Skeletal muscle tissue (tissue), 3 donors: ENCODE measurements at regions not wholly inside any gene's neighbourhood (a gene's known extent, or its start where the extent isn't known, plus 50 kb on each side); places are given as distances from the start of the nearest gene placed in this dataset.

Experiments
- H3K27ac ChIP-seq: one replicate; pipeline ENCODE4 v1.7.0; 2013; ENCODE audit warnings: mild to moderate bottlenecking, low read depth, low read length, inconsistent platforms
- H3K27me3 ChIP-seq, 3 donors: one replicate each; pipeline ENCODE4 v1.7.0; 2013; ENCODE audit warnings: low read length in 3 of 3; ENCODE audit not compliant: control insufficient read depth in 3 of 3, insufficient read depth in 3 of 3
- H3K36me3 ChIP-seq, 3 donors: one replicate each; pipeline ENCODE4 v1.7.0; 2013; ENCODE audit warnings: low read length in 3 of 3; ENCODE audit not compliant: control insufficient read depth in 3 of 3, insufficient read depth in 3 of 3
- H3K4me1 ChIP-seq, 3 donors: one replicate each; pipeline ENCODE4 v1.7.0; 2013; ENCODE audit warnings: low read length in 3 of 3, mild to moderate bottlenecking in 3 of 3; ENCODE audit not compliant: control insufficient read depth in 3 of 3, insufficient read depth in 3 of 3
- H3K4me3 ChIP-seq, 3 donors: one replicate each; pipeline ENCODE4 v1.7.0; 2013; ENCODE audit warnings: low read length in 3 of 3
- H3K9ac ChIP-seq, 3 donors: one replicate each; pipeline ENCODE4 v1.7.0; 2013; ENCODE audit warnings: low read length in 3 of 3, mild to moderate bottlenecking in 3 of 3, moderate library complexity in 2 of 3, low read depth in 1 of 3
- H3K9me3 ChIP-seq, 3 donors: one replicate each; pipeline ENCODE4 v1.7.0; 2013; ENCODE audit warnings: low read length in 3 of 3; ENCODE audit not compliant: control insufficient read depth in 3 of 3
- donor health status: Osteomylitis.

- H3K4me3 ChIP-seq = no peak overlapping the region
These were observed 2152.9 kb downstream of the ARAP2 start for GRCh38 chr4:34091451-34091850.

DNA sequence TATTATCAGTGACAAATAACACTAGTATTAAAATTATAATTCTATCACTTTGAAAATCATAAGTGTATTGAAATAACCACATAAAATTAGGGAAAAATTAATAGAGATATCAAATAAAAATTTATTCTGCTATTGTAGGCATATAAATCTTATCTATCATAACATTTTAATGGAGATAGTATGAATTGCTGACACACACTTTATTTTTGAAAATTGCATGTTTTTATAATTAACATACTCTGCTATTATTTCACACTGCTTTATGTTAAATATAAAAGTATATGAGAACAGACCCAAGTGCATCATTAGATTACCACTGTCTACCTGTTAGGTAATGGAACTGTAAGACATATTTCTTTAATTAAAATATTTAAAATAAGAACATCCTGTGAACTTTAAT is 2150.2 kb downstream of the ARAP2 start:
- no peaks in the 10 kb centered on the region for H3K4me1 ChIP-seq
- H3K9ac ChIP-seq = no peak overlapping the region
- no peak overlapping the region for H3K4me3 ChIP-seq
- H3K27ac ChIP-seq = no peak overlapping the region
- H3K9me3 ChIP-seq = no peaks in the 10 kb centered on the region
- no peaks in the 10 kb centered on the region for H3K36me3 ChIP-seq
- no peaks in the 10 kb centered on the region for H3K27me3 ChIP-seq

More at GRCh38 chr4:34091451-34091850, 2152.9 kb downstream of the ARAP2 start:
- Histone ChIP-seq H3K36me3 (no peaks in the 10 kb centered on the region), H3K9me3 (no peaks in the 10 kb centered on the region), H3K9ac (no peak overlapping the region), H3K27me3 (no peaks in the 10 kb centered on the region), H3K4me1 (no peaks in the 10 kb centered on the region), H3K27ac (no peak overlapping the region)

GRCh38 chr4:34105311-34105710 is 2139.0 kb downstream of the ARAP2 start:
- H3K9me3 ChIP-seq = no peaks in the 10 kb centered on the region
- H3K9ac ChIP-seq = no peak overlapping the region
- no peaks in the 10 kb centered on the region for H3K4me1 ChIP-seq
- H3K4me3 ChIP-seq = no peak overlapping the region
- H3K36me3 ChIP-seq = no peaks in the 10 kb centered on the region
- H3K27me3 ChIP-seq = no peaks in the 10 kb centered on the region
- no peak overlapping the region for H3K27ac ChIP-seq

GRCh38 chr4:34108391-34108790 is 2135.9 kb downstream of the ARAP2 start:
- no peak overlapping the region for H3K27ac ChIP-seq
- no peaks in the 10 kb centered on the region for H3K36me3 ChIP-seq

DNA sequence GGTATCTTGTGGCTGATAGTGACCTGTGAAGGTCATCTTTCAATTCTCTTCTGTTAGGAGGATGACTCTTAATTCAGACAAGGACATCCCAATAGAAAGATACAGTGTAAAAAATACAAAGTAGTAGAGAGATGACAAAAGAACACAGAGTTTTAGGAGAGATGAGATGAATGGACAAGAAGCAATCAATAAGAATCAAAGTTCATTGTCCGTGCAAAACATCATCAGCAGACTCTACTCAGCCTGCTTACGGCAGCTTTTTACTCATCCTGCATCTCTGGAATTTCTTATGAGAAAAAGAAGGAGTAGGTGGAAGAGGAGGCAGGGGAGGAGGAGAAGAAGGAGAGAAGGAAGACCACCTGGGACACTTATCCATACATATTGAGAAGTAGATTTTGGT is 2131.7 kb downstream of the ARAP2 start:
- Histone ChIP-seq H3K36me3 (no peaks in the 10 kb centered on the region), H3K4me3 (no peak overlapping the region), H3K9ac (no peak overlapping the region), H3K27ac (no peak overlapping the region), H3K9me3 (no peaks in the 10 kb centered on the region), H3K4me1 (no peaks in the 10 kb centered on the region), H3K27me3 (no peaks in the 10 kb centered on the region)

More at GRCh38 chr4:34108391-34108790, 2135.9 kb downstream of the ARAP2 start:
- no peak overlapping the region for H3K4me3 ChIP-seq
- no peaks in the 10 kb centered on the region for H3K4me1 ChIP-seq
- H3K9ac ChIP-seq = no peak overlapping the region
- H3K27me3 ChIP-seq = no peaks in the 10 kb centered on the region
- no peaks in the 10 kb centered on the region for H3K9me3 ChIP-seq

GRCh38 chr4:34138385-34138784 is 2105.9 kb downstream of the ARAP2 start:
- no peak overlapping the region for H3K4me3 ChIP-seq
- H3K4me1 ChIP-seq = no peaks in the 10 kb centered on the region
- no peaks in the 10 kb centered on the region for H3K27me3 ChIP-seq
- H3K9ac ChIP-seq = no peak overlapping the region
- no peaks in the 10 kb centered on the region for H3K36me3 ChIP-seq
- H3K9me3 ChIP-seq = no peaks in the 10 kb centered on the region
- no peak overlapping the region for H3K27ac ChIP-seq

DNA sequence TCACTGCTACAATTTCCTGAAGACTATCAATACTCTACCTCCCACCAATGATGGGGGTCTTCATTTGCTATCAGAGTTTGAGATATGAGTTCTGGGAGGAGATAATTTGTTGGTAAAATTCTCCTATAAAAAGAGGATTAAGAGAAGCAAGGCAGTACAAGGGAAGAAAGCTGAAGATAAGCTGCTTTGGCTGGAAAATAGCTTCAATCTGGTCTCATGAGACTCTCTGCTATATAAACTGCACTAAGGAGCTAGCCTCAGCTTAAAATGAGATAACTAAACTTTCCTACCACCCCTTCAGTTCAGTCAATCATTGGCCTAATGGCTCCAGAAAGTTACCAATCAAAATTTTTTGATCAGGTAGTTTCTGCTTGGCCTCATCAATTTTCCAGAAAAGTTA is 2105.0 kb downstream of the ARAP2 start:
- no peaks in the 10 kb centered on the region for H3K36me3 ChIP-seq
- no peaks in the 10 kb centered on the region for H3K27me3 ChIP-seq
- no peaks in the 10 kb centered on the region for H3K4me1 ChIP-seq
- no peak overlapping the region for H3K9ac ChIP-seq
- H3K9me3 ChIP-seq = no peaks in the 10 kb centered on the region
- H3K4me3 ChIP-seq = no peak overlapping the region
- no peak overlapping the region for H3K27ac ChIP-seq

GRCh38 chr4:34148322-34148908 is 2095.9 kb downstream of the ARAP2 start:
- Histone ChIP-seq H3K9me3 (no peaks in the 10 kb centered on the region), H3K27me3 (no peaks in the 10 kb centered on the region), H3K4me3 (no peak overlapping the region)

GRCh38 chr4:34157547-34157946 is 2086.8 kb downstream of the ARAP2 start:
- no peak overlapping the region for H3K4me3 ChIP-seq
- H3K36me3 ChIP-seq = no peaks in the 10 kb centered on the region
- H3K4me1 ChIP-seq = no peaks in the 10 kb centered on the region
- no peak overlapping the region for H3K9ac ChIP-seq
- no peaks in the 10 kb centered on the region for H3K27me3 ChIP-seq
- H3K27ac ChIP-seq = no peak overlapping the region
- H3K9me3 ChIP-seq = no peaks in the 10 kb centered on the region

More at GRCh38 chr4:34148322-34148908, 2095.9 kb downstream of the ARAP2 start:
- Histone ChIP-seq H3K9ac (no peak overlapping the region), H3K4me1 (no peaks in the 10 kb centered on the region), H3K36me3 (no peaks in the 10 kb centered on the region), H3K27ac (no peak overlapping the region)

GRCh38 chr4:34158878-34159277 is 2085.4 kb downstream of the ARAP2 start:
- Histone ChIP-seq H3K4me1 (no peaks in the 10 kb centered on the region), H3K36me3 (no peaks in the 10 kb centered on the region), H3K4me3 (no peak overlapping the region), H3K9ac (no peak overlapping the region), H3K27ac (no peak overlapping the region), H3K27me3 (no peaks in the 10 kb centered on the region), H3K9me3 (no peaks in the 10 kb centered on the region)
